CD4-positive, alpha-beta T cell (primary cell): ENCODE measurements at regions not wholly inside any gene's neighbourhood (a gene's known extent, or its start where the extent isn't known, plus 50 kb on each side); places are given as distances from the start of the nearest gene placed in this dataset.

Experiments
- ATAC-seq: fragments of 200-7000 bp; cut with Tn5 transposase; one replicate; pipeline ENCODE4 v1.10.0; 2022; ENCODE audit warnings: mild to moderate bottlenecking; ENCODE audit not compliant: poor library complexity
- CTCF ChIA-PET: fragments of 350-600 bp; sonication (Branson Sonifier 250); formaldehyde crosslinking; loops from one replicate; lab custom pipeline; 2021; ENCODE audit warnings: antibody characterized with exemption, inconsistent platforms; lab: Charles Lee
- POLR2A ChIA-PET: fragments of 350-600 bp; sonication (Branson Sonifier 250); formaldehyde crosslinking; loops from one replicate; lab custom pipeline; 2021; ENCODE audit warnings: antibody characterized with exemption, inconsistent platforms; lab: Charles Lee
- DNase-seq, 14 experiments: peaks; one replicate each; pipeline ENCODE4 v3.0.0-alpha.2; 2013 to 2020; ENCODE audit warnings: mixed read lengths in 2 of 14
- H3K27ac ChIP-seq, 2 donors: one replicate each; pipeline versions ENCODE4 v1.5.1 to v1.7.0; 2013; ENCODE audit warnings: low read length in 2 of 2, low read depth in 1 of 2, mild to moderate bottlenecking in 1 of 2
- H3K27me3 ChIP-seq, 2 experiments: 1 replicate in 1 of 2; 2 replicates in 1 of 2; pipeline versions ENCODE4 v1.6.1 to v1.7.0; 2013; ENCODE audit warnings: low read length in 2 of 2, control low read depth in 1 of 2, mild to moderate bottlenecking in 1 of 2, moderate library complexity in 1 of 2; ENCODE audit not compliant: insufficient read depth in 2 of 2, control insufficient read depth in 1 of 2
- H3K36me3 ChIP-seq: one replicate; pipeline ENCODE4 v1.6.1; 2013; ENCODE audit warnings: low read length, control low read depth; ENCODE audit not compliant: insufficient read depth
- H3K4me1 ChIP-seq: one replicate; pipeline ENCODE4 v1.6.1; 2013; ENCODE audit warnings: low read length, control low read depth; ENCODE audit not compliant: insufficient read depth
- H3K4me3 ChIP-seq: one replicate; pipeline ENCODE4 v1.5.1; 2013; ENCODE audit warnings: mild to moderate bottlenecking, low read length, moderate library complexity
- H3K9me3 ChIP-seq, 2 experiments: 1 replicate in 1 of 2; 2 replicates in 1 of 2; pipeline versions ENCODE4 v1.6.1 to v1.7.0; 2013; ENCODE audit warnings: low read length in 2 of 2, mild to moderate bottlenecking in 2 of 2, control low read depth in 1 of 2, moderate library complexity in 1 of 2; ENCODE audit not compliant: control insufficient read depth in 1 of 2, insufficient read depth in 1 of 2
- H3K27ac Mint-ChIP-seq: one replicate; pipeline ENCODE4 v1.8.0; 2020; ENCODE audit warnings: mixed read lengths
- H3K27me3 Mint-ChIP-seq: one replicate; pipeline ENCODE4 v1.8.0; 2021; ENCODE audit warnings: mixed read lengths
- H3K36me3 Mint-ChIP-seq: one replicate; pipeline ENCODE4 v1.8.0; 2021; ENCODE audit warnings: low read depth, mixed read lengths
- H3K4me1 Mint-ChIP-seq: one replicate; pipeline ENCODE4 v1.8.0; 2021; ENCODE audit warnings: low read depth, mixed read lengths
- H3K4me3 Mint-ChIP-seq: one replicate; pipeline ENCODE4 v1.8.0; 2020; ENCODE audit warnings: mild to moderate bottlenecking, mixed read lengths
- H3K9me3 Mint-ChIP-seq: one replicate; pipeline ENCODE4 v1.8.0; 2020; ENCODE audit warnings: mixed read lengths
- CTCF ChIP-seq: fragments of 200-600 bp; IDR thresholded peaks from one replicate; pipeline ENCODE4 v1.8.0; 2022; ENCODE audit warnings: antibody characterized with exemption, mild to moderate bottlenecking
- intact Hi-C, 2 experiments: fragments of 100-400 bp; cut with DNase I in 1 of 2; cut with micrococcal nuclease in 1 of 2; formaldehyde crosslinking; loops; one replicate each; pipeline versions ENCODE4 v1.15.1 to v1.9.0; 2023 to 2025; cut with DNase I, micrococcal nuclease

- no peaks in the 10 kb centered on the region for H3K9me3 Mint-ChIP-seq
- peaks cover 61% of the 10 kb centered on the region for H3K27me3 Mint-ChIP-seq
- no peaks in the 10 kb centered on the region for H3K36me3 Mint-ChIP-seq
- no peak overlapping the region for H3K27ac ChIP-seq
- ChIA-PET POLR2A (no interaction called here), CTCF (no interaction called here)
- no peak for TF ChIP-seq CTCF
- intact Hi-C loops = no loop called here
- H3K4me1 ChIP-seq = peaks cover 7% of the 10 kb centered on the region
- no peak for DNase-seq
- H3K9me3 ChIP-seq = no peaks in the 10 kb centered on the region
- ATAC-seq = no peak
- H3K27ac Mint-ChIP-seq = no peak overlapping the region
- peak overlapping the region; percentile 34 for H3K4me3 Mint-ChIP-seq
- no peak overlapping the region for H3K4me3 ChIP-seq
- H3K36me3 ChIP-seq = no peaks in the 10 kb centered on the region
- peaks cover 7% of the 10 kb centered on the region for H3K4me1 Mint-ChIP-seq
- H3K27me3 ChIP-seq = peaks cover 17 to 21% of the 10 kb centered on the region in 2 experiments
These were observed 162.8 kb downstream of the FOXL1 start for GRCh38 chr16:86740906-86741799.

- H3K9me3 ChIP-seq = peaks cover 0 to 4% of the 10 kb centered on the region in 2 experiments
- no peak for DNase-seq
- H3K27ac ChIP-seq = no peak overlapping the region
- intact Hi-C loops = no loop called here
- Mint-ChIP-seq H3K4me1 (no peaks in the 10 kb centered on the region), H3K27me3 (peaks cover 21% of the 10 kb centered on the region), H3K4me3 (no peak overlapping the region), H3K36me3 (no peaks in the 10 kb centered on the region), H3K27ac (no peak overlapping the region), H3K9me3 (no peaks in the 10 kb centered on the region)
- no peak overlapping the region for H3K4me3 ChIP-seq
- no peak for ATAC-seq
- CTCF ChIA-PET = no interaction called here
- POLR2A ChIA-PET = no interaction called here
- no peak for TF ChIP-seq CTCF
- H3K36me3 ChIP-seq = no peaks in the 10 kb centered on the region
- H3K27me3 ChIP-seq = no peaks in the 10 kb centered on the region
- H3K4me1 ChIP-seq = no peaks in the 10 kb centered on the region
These were observed 169.4 kb downstream of the FOXL1 start for GRCh38 chr16:86747761-86748160.

- H3K4me3 Mint-ChIP-seq = no peak overlapping the region
- no peaks in the 10 kb centered on the region for H3K4me1 Mint-ChIP-seq
- H3K27ac Mint-ChIP-seq = no peak overlapping the region
- no peak for ATAC-seq
- H3K36me3 Mint-ChIP-seq = no peaks in the 10 kb centered on the region
- TF ChIP-seq CTCF = no peak
- Histone ChIP-seq H3K36me3 (no peaks in the 10 kb centered on the region), H3K4me3 (no peak overlapping the region), H3K9me3 (peaks cover 0 to 6% of the 10 kb centered on the region in 2 experiments), H3K27me3 (no peaks in the 10 kb centered on the region), H3K4me1 (no peaks in the 10 kb centered on the region), H3K27ac (no peak overlapping the region)
- peaks cover 20% of the 10 kb centered on the region for H3K27me3 Mint-ChIP-seq
- DNase-seq = no peak
- intact Hi-C loops = no loop called here
- H3K9me3 Mint-ChIP-seq = no peaks in the 10 kb centered on the region
- POLR2A ChIA-PET = no interaction called here
- CTCF ChIA-PET = no interaction called here
These were observed 170.3 kb downstream of the FOXL1 start for GRCh38 chr16:86748652-86749051.
